ENCODE measurements at regions not wholly inside any gene's neighbourhood (a gene's known extent, or its start where the extent isn't known, plus 50 kb on each side); places are given as distances from the start of the nearest gene placed in this dataset.

DNA sequence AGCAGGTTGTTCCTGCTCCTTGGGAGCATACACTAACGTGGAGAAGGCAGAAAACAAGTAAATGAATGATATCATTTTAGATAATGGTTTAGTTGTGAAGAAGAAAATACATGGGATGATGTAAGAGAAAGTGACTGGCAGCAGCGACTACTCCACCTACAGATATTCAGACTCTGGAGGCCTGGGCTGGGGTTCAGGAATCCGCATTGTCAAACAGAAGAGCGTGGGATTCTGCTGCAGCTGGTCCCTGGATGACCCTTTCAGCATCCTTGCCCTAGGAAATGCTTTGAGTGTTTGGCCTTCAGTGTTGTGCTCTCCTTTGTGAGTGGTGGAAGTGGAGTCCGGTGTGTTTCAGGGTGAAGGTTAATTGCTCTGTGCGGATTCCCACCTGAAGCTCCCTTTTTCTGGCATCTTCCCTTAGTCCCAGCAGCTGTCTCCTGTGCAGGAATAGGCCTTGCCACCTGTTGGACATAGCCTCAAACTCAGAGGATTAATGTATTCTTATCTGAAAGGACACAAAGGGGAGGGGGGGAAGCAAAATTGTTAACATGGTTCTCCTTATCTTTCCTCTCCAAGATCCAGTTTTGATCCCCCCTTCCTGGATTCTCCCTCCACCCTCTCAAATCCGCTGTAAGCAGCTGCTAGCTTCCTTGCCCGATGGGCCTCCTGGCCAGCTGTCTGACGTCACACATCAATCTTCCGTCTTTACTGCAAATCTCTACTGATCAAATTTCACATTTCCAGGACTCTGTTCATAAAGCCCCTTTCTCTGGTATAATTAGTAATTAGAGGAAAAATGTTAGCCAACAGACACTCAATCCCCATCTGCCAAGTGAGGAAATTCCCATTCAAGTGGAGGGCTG, 68.3 kb upstream of the SPAG17 start:
- intact Hi-C loops (cut with DNase I; ENCODE audit: low total_unique reads) = no loop called here
- H3K27ac ChIP-seq = no peak overlapping the region
- H3K4me3 ChIP-seq = no peak overlapping the region
- DNase-seq = no peak
- no peaks in the 10 kb centered on the region for H3K4me1 ChIP-seq
- no peaks in the 10 kb centered on the region for H3K36me3 ChIP-seq
- WGBS, 2 donors (ENCODE audit: low coverage in 1 of 2) = 64 to 66% methylated on average over 8 to 10 of the region's 10 CpGs
- no peaks in the 10 kb centered on the region for H3K9me3 ChIP-seq
- H3K27me3 ChIP-seq = no peaks in the 10 kb centered on the region
- TF ChIP-seq, protein P1, sequence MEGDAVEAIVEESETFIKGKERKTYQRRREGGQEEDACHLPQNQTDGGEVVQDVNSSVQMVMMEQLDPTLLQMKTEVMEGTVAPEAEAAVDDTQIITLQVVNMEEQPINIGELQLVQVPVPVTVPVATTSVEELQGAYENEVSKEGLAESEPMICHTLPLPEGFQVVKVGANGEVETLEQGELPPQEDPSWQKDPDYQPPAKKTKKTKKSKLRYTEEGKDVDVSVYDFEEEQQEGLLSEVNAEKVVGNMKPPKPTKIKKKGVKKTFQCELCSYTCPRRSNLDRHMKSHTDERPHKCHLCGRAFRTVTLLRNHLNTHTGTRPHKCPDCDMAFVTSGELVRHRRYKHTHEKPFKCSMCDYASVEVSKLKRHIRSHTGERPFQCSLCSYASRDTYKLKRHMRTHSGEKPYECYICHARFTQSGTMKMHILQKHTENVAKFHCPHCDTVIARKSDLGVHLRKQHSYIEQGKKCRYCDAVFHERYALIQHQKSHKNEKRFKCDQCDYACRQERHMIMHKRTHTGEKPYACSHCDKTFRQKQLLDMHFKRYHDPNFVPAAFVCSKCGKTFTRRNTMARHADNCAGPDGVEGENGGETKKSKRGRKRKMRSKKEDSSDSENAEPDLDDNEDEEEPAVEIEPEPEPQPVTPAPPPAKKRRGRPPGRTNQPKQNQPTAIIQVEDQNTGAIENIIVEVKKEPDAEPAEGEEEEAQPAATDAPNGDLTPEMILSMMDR (IDR thresholded peaks at IDR 0.05) = no peak
- TF ChIP-seq POLR2AphosphoS5 (IDR thresholded peaks at IDR 0.05) (no peak), POLR2A (IDR thresholded peaks at IDR 0.05) (no peak), EP300 (IDR thresholded peaks at IDR 0.05; ENCODE audit: low read depth) (no peak)
- in situ Hi-C loops (cut with MboI; ENCODE audit: low pct_ligation_motif_present in 1 of 4, low pct_unique_long_range_greater_than_20kb in 1 of 4, low sequenced_read_pairs in 3 of 4) = no loop called here

GRCh38 chr1:118252624-118253023, 67.6 kb upstream of the SPAG17 start:
- Histone ChIP-seq H3K36me3 (no peaks in the 10 kb centered on the region), H3K27ac (no peak overlapping the region), H3K27me3 (no peaks in the 10 kb centered on the region), H3K4me3 (no peak overlapping the region), H3K9me3 (no peaks in the 10 kb centered on the region), H3K4me1 (no peaks in the 10 kb centered on the region)
- in situ Hi-C loops (cut with MboI; ENCODE audit: low pct_ligation_motif_present in 1 of 4, low pct_unique_long_range_greater_than_20kb in 1 of 4, low sequenced_read_pairs in 3 of 4) (no loop called here), intact Hi-C loops (cut with DNase I; ENCODE audit: low total_unique reads) (no loop called here)
- TF ChIP-seq POLR2AphosphoS5 (IDR thresholded peaks at IDR 0.05) = no peak
- no peak for TF ChIP-seq POLR2A (IDR thresholded peaks at IDR 0.05)
- no peak for TF ChIP-seq EP300 (IDR thresholded peaks at IDR 0.05; ENCODE audit: low read depth)
- TF ChIP-seq, protein P1 (IDR thresholded peaks at IDR 0.05) = no peak
- no peak for DNase-seq
- WGBS, 2 donors (ENCODE audit: low coverage in 1 of 2) = 78 to 80% methylated on average over 3 of the region's 3 CpGs

DNA sequence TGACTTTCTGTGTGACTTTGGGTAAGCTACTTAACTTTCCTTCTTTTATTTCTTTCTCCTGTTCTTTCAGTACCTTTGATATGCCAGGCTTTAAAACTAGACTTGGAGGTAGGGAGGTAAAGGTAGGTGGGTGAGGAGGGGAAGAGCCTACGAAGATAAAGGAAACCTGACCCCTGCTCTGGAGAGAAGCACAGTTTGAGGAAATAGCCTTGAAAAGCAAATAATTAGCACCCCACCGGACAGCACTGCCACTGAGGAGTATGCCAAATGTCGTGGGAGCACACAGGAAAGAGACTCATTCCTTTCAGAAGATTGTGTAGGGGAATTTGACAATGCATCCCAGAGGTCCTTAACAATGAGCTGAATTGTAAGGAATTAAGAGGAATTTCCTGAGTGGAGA, 65.2 kb upstream of the SPAG17 start:
- intact Hi-C loops (cut with DNase I; ENCODE audit: low total_unique reads) = no loop called here
- 45 to 48% methylated on average over 3 of the region's 3 CpGs for WGBS, 2 donors (ENCODE audit: low coverage in 1 of 2)
- H3K36me3 ChIP-seq = no peaks in the 10 kb centered on the region
- in situ Hi-C loops (cut with MboI; ENCODE audit: low pct_ligation_motif_present in 1 of 4, low pct_unique_long_range_greater_than_20kb in 1 of 4, low sequenced_read_pairs in 3 of 4) = no loop called here
- TF ChIP-seq, protein P1 (IDR thresholded peaks at IDR 0.05) = no peak
- TF ChIP-seq EP300 (IDR thresholded peaks at IDR 0.05; ENCODE audit: low read depth) = no peak
- no peak for TF ChIP-seq POLR2A (IDR thresholded peaks at IDR 0.05)
- no peak for TF ChIP-seq POLR2AphosphoS5 (IDR thresholded peaks at IDR 0.05)
- H3K4me1 ChIP-seq = no peaks in the 10 kb centered on the region
- no peaks in the 10 kb centered on the region for H3K9me3 ChIP-seq
- no peak for DNase-seq
- no peaks in the 10 kb centered on the region for H3K27me3 ChIP-seq
- H3K4me3 ChIP-seq = no peak overlapping the region
- no peak overlapping the region for H3K27ac ChIP-seq

DNA sequence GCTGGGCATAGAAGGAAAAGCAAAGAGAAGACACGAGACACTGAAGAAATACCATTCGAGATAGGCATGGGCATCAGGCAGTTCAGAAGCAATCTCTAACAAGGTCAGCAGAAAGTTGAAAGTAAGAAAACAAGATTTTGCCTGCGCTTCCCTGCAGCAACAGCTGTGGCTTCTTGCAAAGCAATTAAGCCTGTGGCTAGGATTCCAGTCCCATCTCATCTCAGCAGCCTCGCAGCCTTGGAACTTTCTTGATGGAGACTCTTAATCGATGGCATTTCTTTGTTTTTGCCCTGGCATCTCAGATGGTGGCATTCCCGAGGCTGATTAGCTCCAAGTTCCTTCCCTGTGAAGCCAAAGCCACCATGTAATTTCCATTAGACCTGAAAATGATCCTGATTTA, 64.6 kb upstream of the SPAG17 start:
- WGBS, 2 donors (ENCODE audit: low coverage in 1 of 2) = 75 to 78% methylated on average over 6 of the region's 6 CpGs
- H3K4me1 ChIP-seq = no peaks in the 10 kb centered on the region
- in situ Hi-C loops (cut with MboI; ENCODE audit: low pct_ligation_motif_present in 1 of 4, low pct_unique_long_range_greater_than_20kb in 1 of 4, low sequenced_read_pairs in 3 of 4) (no loop called here), intact Hi-C loops (cut with DNase I; ENCODE audit: low total_unique reads) (no loop called here)
- H3K36me3 ChIP-seq = no peaks in the 10 kb centered on the region
- no peaks in the 10 kb centered on the region for H3K27me3 ChIP-seq
- no peak overlapping the region for H3K4me3 ChIP-seq
- no peak for DNase-seq
- no peak overlapping the region for H3K27ac ChIP-seq
- H3K9me3 ChIP-seq = no peaks in the 10 kb centered on the region
- TF ChIP-seq EP300 (IDR thresholded peaks at IDR 0.05; ENCODE audit: low read depth) = no peak
- TF ChIP-seq, protein P1 (IDR thresholded peaks at IDR 0.05) = no peak

Measured in transverse colon (tissue), 4 donors.